Left ventricle myocardium superior (tissue), 1 donor: ENCODE measurements at regions not wholly inside any gene's neighbourhood (a gene's known extent, or its start where the extent isn't known, plus 50 kb on each side); places are given as distances from the start of the nearest gene placed in this dataset.

ENCODE experiments used
- ATAC-seq: fragments of 200-7000 bp; cut with Tn5 transposase; one replicate; pipeline ENCODE4 v1.9.1; 2020; ENCODE audit warnings: mild to moderate bottlenecking, moderate library complexity
- DNase-seq: peaks from one replicate; pipeline ENCODE4 v3.0.0-alpha.2; 2020
- intact Hi-C: fragments of 100-400 bp; cut with micrococcal nuclease; formaldehyde crosslinking; loops from one replicate; pipeline ENCODE4 v1.11.0; 2022
- donor health status: DM: no; HTN: yes; CAD: no; lungs with severe emphysema.

DNA sequence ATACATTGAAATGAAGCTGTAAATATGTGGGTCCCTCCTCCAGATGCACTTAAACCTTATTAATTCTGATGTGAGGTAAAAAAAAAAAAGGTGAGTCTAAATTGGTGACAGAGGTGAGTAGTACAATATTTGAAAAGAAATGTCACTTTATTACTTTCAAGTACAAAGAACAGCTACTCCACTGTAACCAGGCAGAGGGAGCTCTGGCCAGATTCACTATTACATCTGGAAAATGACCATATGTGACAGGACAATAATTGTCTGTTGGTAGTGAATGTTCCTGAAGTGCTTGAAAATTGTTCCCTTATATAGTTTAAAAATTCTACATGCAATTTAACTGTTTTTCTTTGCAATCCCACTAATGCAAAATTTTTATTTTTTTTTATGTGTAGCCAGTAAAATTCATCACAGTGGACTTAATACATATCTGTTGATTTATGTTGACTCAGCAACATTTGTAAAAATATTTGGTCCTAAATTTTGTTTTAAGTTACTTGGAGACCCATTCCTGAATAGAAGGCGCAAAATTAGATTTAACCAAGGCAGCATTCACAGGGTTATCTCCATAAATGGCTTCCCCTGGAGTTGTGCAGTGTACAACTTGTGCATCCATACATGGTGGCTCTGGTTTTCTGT, 231.9 kb upstream of the TBC1D5 start:
- DNase-seq (no peak), ATAC-seq (no peak)
- intact Hi-C loops = no loop called here

- ATAC-seq (no peak), DNase-seq (no peak)
- intact Hi-C loops = no loop called here
Measured at GRCh38 chr3:17972959-17973906, 230.8 kb upstream of the TBC1D5 start.

DNA sequence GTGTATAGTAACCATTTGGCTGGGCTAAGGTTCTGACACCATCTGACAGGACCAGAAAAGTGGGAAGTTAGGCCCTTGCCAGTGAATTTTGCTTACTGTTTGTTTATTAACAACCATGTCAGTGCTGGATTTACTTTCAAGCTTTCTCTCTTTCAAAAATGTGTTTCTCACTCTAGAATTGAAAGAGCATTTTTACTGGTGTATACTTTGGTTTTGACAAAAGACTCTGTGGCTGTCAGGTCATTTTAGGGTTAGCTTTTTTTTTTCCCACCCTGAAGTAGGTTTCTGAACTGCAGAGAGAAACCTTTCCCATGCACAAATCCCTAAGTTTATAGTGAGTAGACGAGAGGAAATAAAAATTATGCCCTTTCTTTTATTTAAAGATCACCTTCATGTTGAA, 230.0 kb upstream of the TBC1D5 start:
- intact Hi-C loops = no loop called here
- ATAC-seq = no peak
- no peak for DNase-seq

GRCh38 chr3:17972030-17972429, 229.6 kb upstream of the TBC1D5 start:
- DNase-seq = no peak
- ATAC-seq = no peak
- intact Hi-C loops = no loop called here

DNA sequence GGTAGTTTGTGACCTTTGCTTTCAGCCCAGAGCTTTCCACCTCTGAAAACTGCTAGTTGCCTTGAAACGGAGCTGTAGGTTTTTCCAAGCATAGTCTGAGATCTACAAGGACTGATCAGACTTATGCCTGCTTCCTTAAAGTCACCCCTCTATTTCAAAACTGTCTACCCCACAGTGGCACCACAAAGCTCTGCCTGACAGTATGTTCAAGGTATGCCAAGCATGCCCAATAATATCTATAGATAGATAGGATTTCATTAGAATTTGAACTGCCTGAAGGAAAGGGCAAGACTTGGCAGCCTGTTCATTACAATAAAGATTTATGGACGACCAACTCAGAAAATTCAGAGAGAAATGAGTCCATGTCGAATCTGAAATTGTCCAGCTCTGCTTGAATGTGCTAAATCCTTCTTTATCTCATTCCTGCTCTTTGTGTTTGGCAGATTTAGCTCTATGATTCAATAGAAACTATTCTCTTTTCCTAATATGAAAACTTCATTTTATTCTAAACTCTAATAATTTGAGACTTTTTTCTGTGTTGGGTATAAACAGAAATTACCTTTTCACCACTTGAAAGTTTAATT, 227.6 kb upstream of the TBC1D5 start:
- ATAC-seq (no peak), DNase-seq (no peak)
- intact Hi-C loops = no loop called here

DNA sequence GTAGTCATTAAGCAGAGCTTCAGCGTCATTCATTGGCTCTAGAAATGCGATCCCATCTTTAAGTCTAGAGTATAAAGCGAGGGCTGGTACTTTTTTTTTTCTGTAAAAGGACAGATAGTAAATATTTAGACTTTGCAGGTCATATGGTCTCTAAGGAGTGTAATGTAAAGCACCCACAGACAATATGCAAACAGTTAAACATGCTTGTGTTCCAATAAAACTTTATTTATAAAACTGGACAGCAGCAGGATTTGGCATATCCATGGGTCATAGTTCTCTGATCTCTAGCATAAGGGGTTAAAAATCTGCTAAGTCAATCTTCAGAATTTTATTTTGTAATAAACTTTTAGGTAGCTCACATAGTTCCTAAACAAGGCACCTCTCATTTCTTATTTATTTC, 226.8 kb upstream of the TBC1D5 start:
- no peak for DNase-seq
- intact Hi-C loops = no loop called here
- ATAC-seq = no peak

GRCh38 chr3:17967953-17968607, 225.6 kb upstream of the TBC1D5 start:
- intact Hi-C loops = no loop called here
- ATAC-seq = no peak

GRCh38 chr3:17967111-17967510, 224.7 kb upstream of the TBC1D5 start:
- ATAC-seq = no peak
- intact Hi-C loops = no loop called here

More at GRCh38 chr3:17967953-17968607, 225.6 kb upstream of the TBC1D5 start:
- no peak for DNase-seq

DNA sequence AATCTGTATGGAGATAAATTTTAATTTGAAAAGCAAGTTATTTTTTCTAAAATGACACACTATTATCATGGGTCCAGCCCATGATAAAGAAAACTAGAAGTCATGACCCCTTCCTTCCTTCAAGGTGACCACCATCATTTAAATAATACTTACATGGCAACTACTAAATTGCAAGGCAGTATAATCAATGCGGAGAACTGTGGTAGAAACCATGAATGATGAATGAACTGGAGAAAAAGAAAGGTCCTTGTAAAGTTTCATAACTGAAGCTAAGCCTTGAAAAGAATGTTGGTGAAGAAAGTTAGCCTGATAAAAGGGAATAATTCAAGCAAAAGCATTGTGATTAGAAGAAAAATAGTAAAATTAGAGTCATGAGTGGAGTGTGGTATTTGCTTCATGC, 222.9 kb upstream of the TBC1D5 start:
- DNase-seq (no peak), ATAC-seq (no peak)
- intact Hi-C loops = no loop called here

More at GRCh38 chr3:17967111-17967510, 224.7 kb upstream of the TBC1D5 start:
- peak; percentile 20 for DNase-seq

GRCh38 chr3:17964108-17964507, 221.7 kb upstream of the TBC1D5 start:
- intact Hi-C loops = no loop called here
- ATAC-seq = no peak
- DNase-seq = no peak

- DNase-seq = no peak
- no peak for ATAC-seq
- intact Hi-C loops = no loop called here
Measured at GRCh38 chr3:17955411-17955810, 213.0 kb upstream of the TBC1D5 start.

- DNase-seq (no peak), ATAC-seq (no peak)
- intact Hi-C loops = no loop called here
Measured at GRCh38 chr3:17954801-17955200, 212.4 kb upstream of the TBC1D5 start.

GRCh38 chr3:17951241-17951640, 208.8 kb upstream of the TBC1D5 start:
- ATAC-seq (no peak), DNase-seq (no peak)
- intact Hi-C loops = no loop called here

DNA sequence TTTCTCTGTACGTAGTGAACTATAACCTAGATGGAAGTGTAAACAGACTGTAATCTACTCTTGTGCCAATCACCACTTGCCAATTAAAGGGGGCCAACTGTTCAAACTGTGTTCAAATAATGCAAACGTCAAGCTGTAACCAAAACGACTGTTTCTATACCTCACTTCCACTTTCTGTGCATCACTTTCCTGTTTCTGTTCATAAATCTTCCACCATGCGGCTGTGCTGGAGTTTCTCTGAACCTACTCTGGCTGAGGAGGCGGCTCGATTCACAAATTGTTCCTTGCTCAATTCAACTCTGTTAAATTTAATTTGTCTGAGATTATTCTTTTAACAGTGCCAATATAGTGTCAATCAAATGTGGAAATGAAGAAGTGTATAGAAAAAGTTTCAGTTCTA, 206.7 kb upstream of the TBC1D5 start:
- intact Hi-C loops = no loop called here
- no peak for DNase-seq
- no peak for ATAC-seq

DNA sequence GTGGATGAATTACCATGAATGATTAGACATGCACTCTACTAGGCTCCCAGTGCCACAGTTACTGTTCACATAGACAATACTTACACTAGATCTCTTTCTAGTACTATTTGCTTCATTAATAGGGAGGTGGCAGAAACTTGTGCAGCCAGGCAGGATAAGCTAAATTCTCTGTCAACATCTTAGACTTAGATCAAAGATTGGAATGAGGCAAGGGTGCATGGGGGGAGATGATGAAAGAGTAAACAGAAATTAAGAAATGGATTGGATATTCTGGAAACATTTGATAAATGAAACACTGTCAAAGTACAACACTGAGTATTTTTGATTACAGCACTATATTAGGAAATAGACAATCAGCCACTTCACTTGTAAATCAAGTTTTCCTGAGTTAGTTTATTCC, 205.4 kb upstream of the TBC1D5 start:
- no peak for DNase-seq
- intact Hi-C loops = no loop called here
- no peak for ATAC-seq

DNA sequence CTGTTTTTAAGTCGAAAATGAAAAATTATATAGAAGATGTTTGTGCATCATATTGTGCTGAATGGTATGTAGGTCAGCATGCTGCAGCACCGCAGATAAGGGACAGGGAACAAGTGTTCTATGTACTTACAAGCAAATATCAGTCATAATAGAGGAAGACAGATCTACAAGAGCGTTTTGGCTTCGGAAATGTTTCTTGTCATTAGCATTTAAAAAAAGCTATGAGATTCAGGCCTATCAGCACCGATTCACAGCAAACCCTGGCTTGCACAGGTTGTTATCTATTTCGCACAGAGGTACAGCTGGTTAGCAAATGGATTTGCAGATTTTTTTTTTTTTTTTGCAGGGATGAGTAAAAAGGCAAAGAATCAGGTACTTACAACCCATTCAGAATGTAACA, 204.2 kb upstream of the TBC1D5 start:
- no peak for DNase-seq
- peak; percentile 63 for ATAC-seq
- intact Hi-C loops = no loop called here

GRCh38 chr3:17945799-17946399, 203.5 kb upstream of the TBC1D5 start:
- ATAC-seq (no peak), DNase-seq (no peak)
- intact Hi-C loops = no loop called here

DNA sequence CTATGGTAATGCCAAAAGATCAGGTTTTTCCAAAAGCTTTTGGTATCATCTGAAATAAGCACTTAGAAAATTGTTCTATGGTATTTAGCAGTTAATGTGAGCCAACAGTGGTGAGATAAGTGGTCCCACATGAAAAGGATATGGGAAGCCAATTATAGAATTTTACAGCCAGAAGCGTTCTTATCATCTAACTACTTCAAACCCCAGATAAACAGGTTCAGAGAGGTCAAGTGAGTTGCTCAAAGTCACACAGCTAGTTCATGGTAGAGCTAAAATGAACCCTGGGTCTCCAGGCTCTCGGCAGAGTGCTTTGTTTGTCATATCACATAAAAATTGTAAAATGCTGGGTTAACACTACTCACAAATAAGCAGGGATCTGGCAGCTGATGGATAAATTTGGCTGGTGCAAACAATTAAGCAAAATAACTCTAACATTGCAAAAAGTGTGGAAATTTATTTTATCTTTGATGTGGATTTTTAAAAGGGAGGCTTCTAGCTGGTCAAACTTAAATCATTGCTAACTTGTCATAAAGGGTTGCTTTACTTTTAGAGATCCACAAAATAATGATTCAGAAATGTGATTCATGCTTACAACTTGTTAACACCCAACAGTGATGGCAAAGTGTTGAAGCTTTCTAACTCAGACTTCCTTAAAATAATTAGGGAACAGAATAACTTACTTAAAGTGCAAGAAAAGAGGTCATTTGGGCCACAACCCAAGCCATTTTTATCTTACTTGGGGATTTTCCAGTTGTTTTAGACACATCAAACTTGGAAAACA, 202.8 kb upstream of the TBC1D5 start:
- intact Hi-C loops = no loop called here
- DNase-seq = no peak
- no peak for ATAC-seq

GRCh38 chr3:17942856-17943255, 200.4 kb upstream of the TBC1D5 start:
- DNase-seq (no peak), ATAC-seq (no peak)
- intact Hi-C loops = no loop called here
